Activated naive CD4-positive, alpha-beta T cell treated with anti-CD3 and anti-CD28 coated beads, Interleukin-2, amount 50 U/mL, for 16 hours (primary cell): ENCODE measurements at regions not wholly inside any gene's neighbourhood (a gene's known extent, or its start where the extent isn't known, plus 50 kb on each side); places are given as distances from the start of the nearest gene placed in this dataset.

ENCODE experiments used
- DNase-seq: peaks from one replicate; pipeline ENCODE4 v3.0.0-alpha.2; 2020

DNA sequence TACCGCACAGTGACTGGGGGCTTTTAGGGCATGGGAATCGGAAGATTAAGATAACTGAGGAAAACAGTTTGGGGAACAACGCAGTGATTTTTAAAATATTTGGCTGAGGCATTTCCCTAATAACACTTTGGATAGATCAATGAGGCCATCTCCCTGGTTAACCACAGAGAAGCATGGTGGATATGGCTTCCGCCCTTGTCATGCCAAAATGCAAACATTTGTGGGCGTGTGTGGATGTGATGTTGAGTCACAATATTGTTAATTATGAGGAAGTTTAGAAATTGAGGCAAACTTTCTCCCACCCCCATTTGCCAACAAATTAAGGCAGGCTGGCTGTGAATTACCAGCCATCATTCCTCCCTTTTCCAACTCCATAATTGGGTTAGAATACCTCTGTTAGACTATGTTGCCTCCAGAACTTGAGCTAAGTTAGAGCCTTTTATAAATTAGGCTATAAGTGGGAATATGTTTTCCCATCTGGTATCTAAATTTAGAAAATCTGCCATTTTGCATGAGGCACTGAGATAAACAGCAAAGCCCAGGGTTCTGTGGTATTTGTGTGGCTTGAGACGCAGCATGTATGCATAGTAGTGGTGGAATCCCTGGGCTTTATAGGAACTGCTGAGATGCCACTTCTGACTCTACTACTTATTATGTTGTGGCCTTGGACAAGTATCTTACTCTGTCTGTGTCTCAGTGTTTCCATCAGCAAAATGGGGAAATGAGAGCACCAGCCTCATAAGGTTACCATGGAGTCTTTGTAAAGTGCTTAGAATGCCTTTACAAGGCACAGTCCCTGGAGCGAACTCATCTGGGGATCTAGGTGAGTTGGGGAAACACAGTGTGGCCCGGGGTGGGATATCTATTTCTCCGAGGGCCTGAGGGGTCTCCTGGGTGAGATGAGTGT is 154.6 kb downstream of the C1orf94 start:
- no peak for DNase-seq

- no peak for DNase-seq
Measured at GRCh38 chr1:34332996-34333395, 156.3 kb downstream of the C1orf94 start.

GRCh38 chr1:34338871-34339270 is 162.2 kb downstream of the C1orf94 start:
- no peak for DNase-seq

DNA sequence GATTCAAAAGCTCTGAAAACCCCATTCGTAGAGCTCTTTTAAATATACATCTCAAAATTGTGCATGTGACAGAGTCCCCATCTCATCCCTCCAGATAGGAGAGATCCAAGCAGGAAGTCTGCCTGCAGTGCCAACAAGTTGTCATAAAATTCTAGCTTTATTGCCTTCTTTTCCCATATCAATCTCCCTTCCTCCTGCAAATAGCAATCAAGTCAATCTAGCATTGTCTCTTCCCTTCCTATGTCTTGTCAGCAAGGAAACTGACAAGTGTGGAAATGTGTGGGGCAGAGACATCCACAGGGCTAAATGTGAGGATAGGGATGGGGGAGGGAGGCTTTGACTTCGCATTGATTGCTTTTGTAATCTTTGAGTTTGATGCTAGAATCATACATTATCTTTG is 165.2 kb downstream of the C1orf94 start:
- DNase-seq, result no peak

- no peak for DNase-seq
Measured at GRCh38 chr1:34342334-34342733, 165.6 kb downstream of the C1orf94 start.

DNA sequence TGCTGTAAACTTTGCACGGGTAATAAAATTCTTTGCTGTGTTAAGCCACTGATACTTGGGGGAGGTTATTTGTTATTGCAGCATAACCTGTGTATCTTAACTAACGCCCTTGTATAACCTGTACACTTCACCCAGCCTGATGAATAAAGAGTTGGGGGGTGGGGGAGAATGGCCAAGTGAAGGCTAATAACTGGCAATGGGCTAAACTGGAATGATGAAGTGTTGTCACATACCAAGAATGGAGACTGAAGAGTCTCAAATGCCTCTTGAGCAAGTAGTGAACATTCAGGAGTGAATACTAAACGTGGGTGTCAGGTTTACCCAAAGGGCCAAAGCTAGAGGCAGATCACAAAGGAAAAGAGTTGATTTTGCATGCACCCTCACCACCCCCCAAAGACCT is 169.4 kb downstream of the C1orf94 start:
- DNase-seq, result no peak

- DNase-seq, result no peak
Measured at GRCh38 chr1:34353409-34353808, 176.7 kb downstream of the C1orf94 start.

GRCh38 chr1:34354367-34354766 is 177.7 kb downstream of the C1orf94 start:
- DNase-seq, result no peak

DNA sequence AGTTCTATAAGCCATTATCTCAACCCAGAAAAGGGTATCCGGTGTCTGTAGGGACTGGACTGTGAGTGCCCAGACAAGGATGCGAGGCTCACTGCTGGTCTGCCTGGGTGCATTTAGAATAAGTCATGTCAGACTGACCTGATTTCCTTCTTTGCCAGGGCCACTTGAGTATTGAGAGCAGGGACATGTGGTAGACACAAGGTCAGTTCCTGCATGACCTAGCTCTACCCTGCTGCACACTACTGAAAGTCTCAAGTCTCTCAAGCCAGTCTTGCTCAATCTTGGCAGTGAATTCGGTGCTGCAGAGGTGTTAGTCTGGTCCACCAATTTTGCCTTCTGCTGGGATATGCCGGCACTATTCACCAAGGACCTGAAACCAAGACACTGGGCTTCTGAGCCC is 180.1 kb downstream of the C1orf94 start:
- DNase-seq, result no peak

DNA sequence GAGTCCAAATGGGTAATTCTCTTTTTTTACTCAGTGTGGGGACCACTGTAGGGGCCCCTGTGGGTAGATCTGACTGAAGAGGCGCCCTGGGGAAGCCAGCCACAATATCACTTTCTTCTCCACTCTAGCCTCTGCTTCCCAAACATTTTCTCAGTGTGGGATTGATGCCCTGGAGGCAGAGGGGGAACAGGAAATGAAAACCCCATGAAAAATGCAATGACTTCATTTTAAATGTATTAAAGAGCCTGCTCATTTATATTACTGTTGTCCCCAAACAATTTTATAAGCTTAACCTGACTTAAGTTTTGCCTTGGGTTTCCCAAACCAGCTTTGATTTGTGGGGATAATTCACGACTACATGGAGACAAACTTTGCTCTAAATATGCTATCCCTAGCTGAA is 181.9 kb downstream of the C1orf94 start:
- no peak for DNase-seq

DNA sequence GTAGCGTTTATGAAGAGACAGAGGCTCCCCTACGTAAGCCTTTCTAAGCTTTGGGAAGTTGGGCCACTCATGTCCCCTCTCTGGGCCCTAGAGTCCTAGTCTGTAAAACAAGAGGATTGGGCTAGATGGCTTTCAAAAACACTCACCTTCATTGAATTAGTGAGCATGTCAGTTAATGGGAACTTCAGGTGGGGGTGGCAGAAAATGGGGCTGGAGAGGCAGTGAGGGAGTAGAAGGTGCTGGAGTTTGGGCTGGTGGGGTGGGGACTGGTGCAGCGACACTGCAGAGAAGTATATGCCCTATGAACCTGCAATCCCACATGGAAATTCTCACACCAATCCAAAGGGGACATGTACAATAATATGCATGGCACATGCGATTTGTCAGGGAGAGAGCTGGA is 182.7 kb downstream of the C1orf94 start:
- no peak for DNase-seq

GRCh38 chr1:34360574-34360973 is 183.9 kb downstream of the C1orf94 start:
- no peak for DNase-seq

GRCh38 chr1:34361121-34361520 is 184.4 kb downstream of the C1orf94 start:
- DNase-seq, result no peak

DNA sequence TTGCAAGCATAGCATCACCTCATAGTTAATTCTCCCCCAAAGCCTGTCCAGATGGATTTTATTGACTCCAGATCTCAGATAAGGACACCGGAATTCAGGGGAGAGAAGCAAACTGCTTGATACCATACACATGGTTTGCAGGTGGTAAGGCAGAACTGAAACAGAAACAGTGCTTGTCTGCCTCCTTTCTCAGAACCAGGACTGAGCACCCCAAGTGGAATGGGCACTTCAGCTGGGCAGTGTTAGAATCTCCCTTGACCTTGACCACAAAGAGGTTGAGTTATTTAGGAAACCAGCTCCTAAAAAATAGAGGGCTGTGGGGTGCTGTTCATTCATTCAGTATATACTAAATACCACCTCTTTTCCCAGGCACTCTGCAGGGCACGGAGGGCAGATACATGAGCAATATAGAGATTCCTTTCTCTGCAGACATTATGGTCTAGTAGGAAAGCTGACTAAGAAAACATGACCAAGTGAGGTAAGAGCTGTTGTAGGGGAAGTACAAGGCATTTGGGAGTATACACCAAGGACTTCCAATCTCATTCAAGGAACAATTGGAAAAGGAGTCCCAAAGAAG is 185.2 kb downstream of the C1orf94 start:
- DNase-seq, result no peak

GRCh38 chr1:34362949-34363348 is 186.2 kb downstream of the C1orf94 start:
- no peak for DNase-seq

DNA sequence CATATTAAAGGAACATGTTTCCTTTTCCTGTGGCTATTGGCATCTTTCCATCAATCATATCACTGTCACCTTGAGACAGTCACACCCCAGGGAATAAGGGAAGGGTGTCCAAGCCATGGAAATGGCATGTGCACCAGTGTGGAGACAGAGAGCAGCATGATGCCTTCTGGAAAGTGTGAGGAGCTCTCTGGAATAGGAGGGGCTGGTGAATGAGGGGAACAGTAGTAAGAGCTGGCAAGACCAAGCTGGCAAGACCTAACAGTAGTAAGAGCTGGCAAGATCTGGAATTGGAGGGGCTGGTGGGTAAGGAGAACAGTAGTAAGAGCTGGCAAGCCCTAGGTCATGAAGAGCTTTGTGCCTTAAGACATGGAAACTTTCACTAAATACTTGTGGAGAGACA is 186.7 kb downstream of the C1orf94 start:
- DNase-seq, result no peak

DNA sequence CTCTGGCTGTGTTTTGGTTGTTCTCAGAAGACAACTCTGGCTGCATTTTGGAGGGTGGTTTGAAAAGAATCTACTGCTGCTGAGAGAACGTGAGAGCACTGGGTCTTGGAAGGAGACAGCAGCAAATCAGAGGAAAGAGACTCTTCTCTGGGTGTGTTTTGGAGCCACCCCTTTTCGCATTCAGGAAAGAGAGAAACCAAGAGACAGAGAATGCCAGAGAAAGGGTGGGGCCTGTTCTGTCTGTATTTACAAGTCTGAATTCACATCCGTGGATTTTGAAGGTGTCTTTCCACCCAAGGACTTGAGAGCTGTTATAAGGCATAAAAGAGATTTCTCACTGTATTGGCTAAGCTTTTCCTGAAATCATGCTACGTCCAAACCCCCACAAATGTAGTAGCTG is 187.2 kb downstream of the C1orf94 start:
- no peak for DNase-seq

DNA sequence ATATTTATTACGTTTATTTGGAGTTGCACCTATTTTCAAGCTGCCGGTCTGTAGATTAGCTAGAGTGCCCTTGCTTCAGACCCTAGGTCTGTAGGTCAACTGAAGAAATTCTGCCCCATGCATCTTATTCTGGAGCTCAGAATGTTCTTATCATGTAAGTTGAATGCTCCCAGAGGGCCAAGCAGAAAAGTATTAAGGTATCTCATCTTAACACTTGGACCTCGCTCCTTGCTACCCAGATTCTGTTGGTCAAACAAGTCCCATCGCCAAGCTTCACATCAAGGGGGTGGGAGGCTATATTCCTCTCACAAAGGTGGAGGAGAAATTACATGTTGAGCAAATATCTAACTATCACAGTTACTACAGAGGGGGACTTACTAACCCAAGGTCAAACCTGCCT is 187.7 kb downstream of the C1orf94 start:
- DNase-seq, result no peak

- DNase-seq, result no peak
Measured at GRCh38 chr1:34365295-34365694, 188.6 kb downstream of the C1orf94 start.

- DNase-seq, result no peak
Measured at GRCh38 chr1:34366875-34367624, 190.3 kb downstream of the C1orf94 start.

GRCh38 chr1:34367954-34368353 is 191.2 kb downstream of the C1orf94 start:
- DNase-seq, result no peak

- no peak for DNase-seq
Measured at GRCh38 chr1:34369701-34370455, 193.2 kb downstream of the C1orf94 start.

DNA sequence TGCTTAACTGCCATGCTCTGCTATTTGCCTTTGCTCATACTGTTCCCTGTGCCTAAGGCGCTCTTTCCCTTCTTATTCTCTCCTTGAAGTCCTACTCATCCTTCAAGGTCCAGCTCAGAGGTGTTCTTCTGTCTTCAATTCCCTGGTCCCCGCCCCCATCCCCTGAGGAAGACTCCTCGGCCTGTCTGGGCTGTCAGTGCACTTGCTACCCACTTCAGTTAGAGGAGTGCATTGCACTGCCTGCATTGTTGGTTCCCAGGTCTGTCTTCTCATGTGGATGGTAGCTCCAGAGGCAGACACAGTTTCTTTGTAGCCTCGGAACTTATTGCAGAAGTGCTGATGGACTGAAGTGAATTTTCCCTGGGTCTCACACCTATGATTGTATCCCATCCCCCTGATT is 194.0 kb downstream of the C1orf94 start:
- DNase-seq, result no peak
